ENCODE measurements at regions not wholly inside any gene's neighbourhood (a gene's known extent, or its start where the extent isn't known, plus 50 kb on each side); places are given as distances from the start of the nearest gene placed in this dataset.

GRCh38 chr12:115416869-115417268 lies 732.9 kb upstream of the TBX3 start:
- in situ Hi-C loops (cut with MboI; ENCODE audit: low pct_unique_long_range_greater_than_20kb, low sequenced_read_pairs, unreplicated experiment), result no loop called here
- DNase-seq (ENCODE audit: low spot score), result no peak
- TF ChIP-seq CTCF (IDR thresholded peaks at IDR 0.05; ENCODE audit: extremely low read depth, insufficient read depth, missing control alignments), result no peak

- in situ Hi-C loops (cut with MboI; ENCODE audit: low pct_unique_long_range_greater_than_20kb, low sequenced_read_pairs, unreplicated experiment), result no loop called here
- TF ChIP-seq CTCF (IDR thresholded peaks at IDR 0.05; ENCODE audit: extremely low read depth, insufficient read depth, missing control alignments), result no peak
- DNase-seq (ENCODE audit: low spot score), result no peak
These were observed 729.7 kb upstream of the TBX3 start for GRCh38 chr12:115413626-115414025.

- in situ Hi-C loops (cut with MboI; ENCODE audit: low pct_unique_long_range_greater_than_20kb, low sequenced_read_pairs, unreplicated experiment), result no loop called here
- no peak for DNase-seq (ENCODE audit: low spot score)
- TF ChIP-seq CTCF (IDR thresholded peaks at IDR 0.05; ENCODE audit: extremely low read depth, insufficient read depth, missing control alignments), result no peak
These were observed 728.9 kb upstream of the TBX3 start for GRCh38 chr12:115412831-115413230.

GRCh38 chr12:115411121-115411520 lies 727.1 kb upstream of the TBX3 start:
- no peak for DNase-seq (ENCODE audit: low spot score)
- TF ChIP-seq CTCF (IDR thresholded peaks at IDR 0.05; ENCODE audit: extremely low read depth, insufficient read depth, missing control alignments), result no peak
- in situ Hi-C loops (cut with MboI; ENCODE audit: low pct_unique_long_range_greater_than_20kb, low sequenced_read_pairs, unreplicated experiment), result no loop called here

GRCh38 chr12:115408642-115409041 lies 724.7 kb upstream of the TBX3 start:
- TF ChIP-seq CTCF (IDR thresholded peaks at IDR 0.05; ENCODE audit: extremely low read depth, insufficient read depth, missing control alignments), result no peak
- in situ Hi-C loops (cut with MboI; ENCODE audit: low pct_unique_long_range_greater_than_20kb, low sequenced_read_pairs, unreplicated experiment), result no loop called here
- no peak for DNase-seq (ENCODE audit: low spot score)

GRCh38 chr12:115407723-115408122 lies 723.7 kb upstream of the TBX3 start:
- in situ Hi-C loops (cut with MboI; ENCODE audit: low pct_unique_long_range_greater_than_20kb, low sequenced_read_pairs, unreplicated experiment), result no loop called here
- no peak for TF ChIP-seq CTCF (IDR thresholded peaks at IDR 0.05; ENCODE audit: extremely low read depth, insufficient read depth, missing control alignments)
- DNase-seq (ENCODE audit: low spot score), result no peak

- no peak for DNase-seq (ENCODE audit: low spot score)
- in situ Hi-C loops (cut with MboI; ENCODE audit: low pct_unique_long_range_greater_than_20kb, low sequenced_read_pairs, unreplicated experiment), result no loop called here
- no peak for TF ChIP-seq CTCF (IDR thresholded peaks at IDR 0.05; ENCODE audit: extremely low read depth, insufficient read depth, missing control alignments)
These were observed 723.1 kb upstream of the TBX3 start for GRCh38 chr12:115407036-115407435.

Data from GM13977 (cell line).